ENCODE measurements at regions not wholly inside any gene's neighbourhood (a gene's known extent, or its start where the extent isn't known, plus 50 kb on each side); places are given as distances from the start of the nearest gene placed in this dataset.

DNA sequence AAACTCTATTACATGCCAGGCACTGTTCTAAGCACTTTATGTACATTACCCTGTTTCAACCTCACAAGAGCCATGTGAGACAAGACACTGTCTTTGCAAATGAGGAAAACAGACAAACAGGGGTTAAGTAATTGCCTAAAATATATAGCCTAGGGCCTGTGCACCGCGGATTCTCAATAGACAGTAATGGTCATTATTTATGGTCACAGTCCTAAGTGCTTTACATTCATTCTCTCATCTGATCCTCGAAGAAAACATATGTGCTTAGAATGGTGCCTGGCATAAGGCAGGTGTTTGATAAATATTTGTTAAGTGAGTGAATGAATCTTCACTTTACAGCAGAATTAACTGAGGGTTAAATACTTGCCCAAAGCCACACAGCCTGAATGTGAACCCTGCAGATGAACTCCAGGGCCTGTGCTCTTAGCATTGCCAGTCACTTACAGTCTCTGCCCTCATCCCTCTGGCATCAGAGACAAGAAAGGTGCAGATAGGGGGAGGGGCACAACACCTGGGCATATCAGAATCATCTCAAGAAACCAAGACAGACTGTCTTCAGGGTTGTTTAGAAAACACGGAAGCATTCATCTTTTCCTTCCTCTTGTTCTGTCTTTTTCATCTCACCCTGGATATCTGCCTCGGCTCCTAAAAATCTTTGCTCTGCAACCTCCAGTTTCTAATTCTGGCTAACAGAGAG lies 92.8 kb upstream of the SASH1 start:
- TF ChIP-seq, protein P1, sequence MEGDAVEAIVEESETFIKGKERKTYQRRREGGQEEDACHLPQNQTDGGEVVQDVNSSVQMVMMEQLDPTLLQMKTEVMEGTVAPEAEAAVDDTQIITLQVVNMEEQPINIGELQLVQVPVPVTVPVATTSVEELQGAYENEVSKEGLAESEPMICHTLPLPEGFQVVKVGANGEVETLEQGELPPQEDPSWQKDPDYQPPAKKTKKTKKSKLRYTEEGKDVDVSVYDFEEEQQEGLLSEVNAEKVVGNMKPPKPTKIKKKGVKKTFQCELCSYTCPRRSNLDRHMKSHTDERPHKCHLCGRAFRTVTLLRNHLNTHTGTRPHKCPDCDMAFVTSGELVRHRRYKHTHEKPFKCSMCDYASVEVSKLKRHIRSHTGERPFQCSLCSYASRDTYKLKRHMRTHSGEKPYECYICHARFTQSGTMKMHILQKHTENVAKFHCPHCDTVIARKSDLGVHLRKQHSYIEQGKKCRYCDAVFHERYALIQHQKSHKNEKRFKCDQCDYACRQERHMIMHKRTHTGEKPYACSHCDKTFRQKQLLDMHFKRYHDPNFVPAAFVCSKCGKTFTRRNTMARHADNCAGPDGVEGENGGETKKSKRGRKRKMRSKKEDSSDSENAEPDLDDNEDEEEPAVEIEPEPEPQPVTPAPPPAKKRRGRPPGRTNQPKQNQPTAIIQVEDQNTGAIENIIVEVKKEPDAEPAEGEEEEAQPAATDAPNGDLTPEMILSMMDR (IDR thresholded peaks at IDR 0.05), result no peak
- TF ChIP-seq JUN (CRISPR knock-in tag; IDR thresholded peaks at IDR 0.05), result no peak
- no peak for TF ChIP-seq NFE2L1 (CRISPR knock-in tag; IDR thresholded peaks at IDR 0.05)
